ENCODE measurements at regions not wholly inside any gene's neighbourhood (a gene's known extent, or its start where the extent isn't known, plus 50 kb on each side); places are given as distances from the start of the nearest gene placed in this dataset.

DNA sequence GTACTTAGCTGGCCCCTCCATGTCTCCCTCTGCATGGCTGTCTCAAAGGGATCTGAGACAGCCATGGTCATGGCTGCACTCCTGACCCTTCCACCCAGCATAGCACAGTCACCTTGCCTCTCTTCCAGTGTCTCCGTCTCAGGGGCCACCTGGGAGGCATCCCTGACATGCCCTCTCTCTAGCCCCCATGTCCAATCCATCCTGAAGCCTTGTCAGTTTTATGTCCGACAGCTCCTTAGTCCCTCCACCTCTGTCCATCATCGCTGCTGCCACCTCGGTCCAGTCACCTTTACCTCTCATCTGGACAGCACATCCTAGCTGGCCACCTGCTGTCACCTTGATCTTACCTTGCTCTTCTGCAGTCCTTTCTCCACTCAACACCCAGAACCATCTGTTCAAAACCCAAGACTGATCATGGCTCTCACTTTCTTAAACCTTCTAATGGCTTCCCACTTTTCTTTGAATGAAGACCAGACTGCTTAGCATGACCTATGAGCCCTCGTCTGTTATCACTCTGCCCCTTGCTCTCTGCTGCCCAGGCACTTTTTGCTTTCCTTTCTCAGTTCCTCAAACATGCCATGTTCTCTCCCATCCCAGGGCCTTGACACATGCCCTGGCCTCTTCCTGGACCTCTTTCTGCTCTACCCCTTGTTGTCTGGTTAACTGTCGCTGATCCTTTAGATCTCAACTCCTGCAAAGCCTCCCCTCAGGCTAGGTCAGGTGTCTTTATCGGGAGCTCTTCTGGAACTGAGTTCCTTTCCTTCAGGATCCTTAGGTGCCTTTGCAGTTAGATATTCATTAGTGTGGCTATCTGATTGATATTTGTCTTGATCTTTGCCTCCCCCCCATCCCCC is 181.8 kb upstream of the PITX1 start:
- H3K36me3 ChIP-seq, result no peaks in the 10 kb centered on the region
- H3K4me3 ChIP-seq, result no peak overlapping the region
- H3K27me3 ChIP-seq, result no peaks in the 10 kb centered on the region
- 81 to 82% methylated on average over 7 of the region's 7 CpGs for WGBS, 2 donors
- H3K27ac ChIP-seq, result no peak overlapping the region
- no peak for DNase-seq (ENCODE audit: low spot score in 2 of 2)
- no peak for TF ChIP-seq POLR2A (IDR thresholded peaks at IDR 0.05)
- no peak for TF ChIP-seq EP300 (IDR thresholded peaks at IDR 0.05)
- TF ChIP-seq, protein P1, sequence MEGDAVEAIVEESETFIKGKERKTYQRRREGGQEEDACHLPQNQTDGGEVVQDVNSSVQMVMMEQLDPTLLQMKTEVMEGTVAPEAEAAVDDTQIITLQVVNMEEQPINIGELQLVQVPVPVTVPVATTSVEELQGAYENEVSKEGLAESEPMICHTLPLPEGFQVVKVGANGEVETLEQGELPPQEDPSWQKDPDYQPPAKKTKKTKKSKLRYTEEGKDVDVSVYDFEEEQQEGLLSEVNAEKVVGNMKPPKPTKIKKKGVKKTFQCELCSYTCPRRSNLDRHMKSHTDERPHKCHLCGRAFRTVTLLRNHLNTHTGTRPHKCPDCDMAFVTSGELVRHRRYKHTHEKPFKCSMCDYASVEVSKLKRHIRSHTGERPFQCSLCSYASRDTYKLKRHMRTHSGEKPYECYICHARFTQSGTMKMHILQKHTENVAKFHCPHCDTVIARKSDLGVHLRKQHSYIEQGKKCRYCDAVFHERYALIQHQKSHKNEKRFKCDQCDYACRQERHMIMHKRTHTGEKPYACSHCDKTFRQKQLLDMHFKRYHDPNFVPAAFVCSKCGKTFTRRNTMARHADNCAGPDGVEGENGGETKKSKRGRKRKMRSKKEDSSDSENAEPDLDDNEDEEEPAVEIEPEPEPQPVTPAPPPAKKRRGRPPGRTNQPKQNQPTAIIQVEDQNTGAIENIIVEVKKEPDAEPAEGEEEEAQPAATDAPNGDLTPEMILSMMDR (IDR thresholded peaks at IDR 0.05), result no peak
- no peaks in the 10 kb centered on the region for H3K4me1 ChIP-seq
- no peaks in the 10 kb centered on the region for H3K9me3 ChIP-seq

DNA sequence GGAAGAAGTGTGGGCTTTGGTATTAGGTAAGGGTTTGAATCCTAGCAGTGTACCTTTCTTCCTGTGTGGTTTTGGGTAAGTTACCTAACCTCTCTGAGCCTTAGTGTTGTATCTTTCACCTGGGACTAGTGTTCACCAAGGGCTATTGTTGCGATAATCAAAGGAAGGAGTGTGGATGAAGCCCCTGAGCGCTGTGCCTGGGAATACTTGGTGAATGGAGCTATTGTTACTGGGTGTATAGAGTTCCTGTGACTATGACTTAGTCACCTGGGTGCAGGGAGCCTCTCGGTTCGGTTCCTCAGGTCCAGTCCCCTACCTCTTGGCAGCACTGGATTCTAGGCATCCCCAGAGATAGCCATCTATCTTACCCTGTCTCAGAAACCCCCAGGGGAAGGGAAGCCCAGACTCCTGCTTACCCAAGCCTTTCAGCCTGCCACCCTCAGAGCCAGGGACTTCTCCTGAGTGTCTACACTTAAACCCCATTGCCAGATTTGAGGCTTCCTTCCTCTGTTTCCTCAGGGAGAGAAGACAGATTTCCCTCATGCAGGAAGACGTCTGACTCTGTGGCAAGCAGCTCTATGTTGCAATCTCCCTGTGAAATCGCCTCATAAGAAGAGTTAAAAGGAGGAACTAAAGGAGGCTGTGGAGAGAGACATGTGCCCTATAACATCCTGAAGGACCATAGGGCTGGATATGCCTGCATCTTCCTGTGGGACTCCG is 181.0 kb upstream of the PITX1 start:
- TF ChIP-seq EP300 (IDR thresholded peaks at IDR 0.05), result peak in 1 of 2 donors; percentile 59
- TF ChIP-seq, protein P1 (IDR thresholded peaks at IDR 0.05), result no peak
- no peaks in the 10 kb centered on the region for H3K27me3 ChIP-seq
- no peak overlapping the region for H3K27ac ChIP-seq
- no peaks in the 10 kb centered on the region for H3K9me3 ChIP-seq
- DNase-seq (ENCODE audit: low spot score in 2 of 2), result peak in 1 of 2 donors; percentile 41
- WGBS, 2 donors, result 67 to 72% methylated on average over 7 of the region's 7 CpGs
- no peaks in the 10 kb centered on the region for H3K4me1 ChIP-seq
- H3K4me3 ChIP-seq, result no peak overlapping the region
- no peaks in the 10 kb centered on the region for H3K36me3 ChIP-seq

DNA sequence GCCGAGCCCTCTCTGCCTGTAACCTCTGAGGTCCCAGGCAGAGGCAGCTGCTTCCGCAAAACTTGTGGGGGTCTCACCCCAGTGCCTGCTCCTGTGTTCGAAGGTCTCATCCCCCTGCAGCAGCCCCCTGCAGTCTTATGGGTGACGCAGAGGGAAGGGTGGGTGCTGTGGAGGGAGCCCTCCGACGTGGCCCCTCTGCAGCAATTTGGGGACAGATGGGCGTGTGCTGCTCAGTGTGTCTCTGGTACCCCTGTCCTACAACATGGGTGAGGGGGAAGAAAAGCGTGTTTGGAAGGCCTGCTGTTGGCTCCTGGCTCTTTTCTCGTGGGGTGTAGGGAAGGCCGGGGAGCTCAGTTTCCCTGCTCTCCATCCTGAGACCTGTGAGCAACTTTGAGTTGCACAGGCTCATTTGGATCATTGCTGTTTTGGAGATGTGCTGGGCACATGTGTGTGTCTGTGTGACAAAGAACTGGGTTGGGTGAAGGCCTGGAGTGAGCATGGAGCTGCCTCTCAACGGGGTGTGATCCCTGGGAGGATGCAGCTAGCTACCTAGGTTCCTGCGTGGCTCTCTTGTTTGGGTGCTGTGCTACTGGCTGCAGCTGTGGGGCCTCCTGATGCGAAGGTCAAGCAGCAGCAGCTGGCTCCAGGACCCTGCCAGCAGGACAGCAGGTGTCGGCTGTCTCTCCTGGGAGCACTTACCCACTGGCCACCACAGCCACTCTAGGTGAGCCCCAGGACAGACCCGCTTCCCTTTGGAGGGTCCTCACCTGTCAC is 179.6 kb upstream of the PITX1 start:
- no peak for DNase-seq (ENCODE audit: low spot score in 2 of 2)

DNA sequence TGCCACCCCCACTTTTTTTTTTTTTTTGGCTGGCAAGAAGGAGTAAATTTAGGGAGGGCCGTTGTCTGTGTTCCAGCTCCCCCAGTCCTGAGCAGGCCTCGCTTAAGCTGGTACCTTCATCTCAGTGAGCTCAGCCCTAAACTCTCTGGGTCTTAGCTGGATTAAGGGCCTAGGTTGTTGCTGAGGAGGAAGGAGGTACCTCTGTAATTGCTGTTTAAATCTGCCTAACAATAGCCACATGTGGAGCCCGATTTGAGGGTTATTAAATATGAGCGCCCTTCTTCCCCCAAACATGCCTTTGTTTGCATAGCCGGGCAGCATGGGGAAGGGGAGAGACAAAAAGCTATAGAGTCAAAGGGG is 179.0 kb upstream of the PITX1 start:
- Histone ChIP-seq H3K27me3 (no peaks in the 10 kb centered on the region), H3K27ac (no peak overlapping the region), H3K36me3 (no peaks in the 10 kb centered on the region), H3K4me1 (no peaks in the 10 kb centered on the region), H3K9me3 (no peaks in the 10 kb centered on the region), H3K4me3 (no peak overlapping the region)
- no peak for DNase-seq (ENCODE audit: low spot score in 2 of 2)
- WGBS, 2 donors, result 65 to 82% methylated on average over 5 of the region's 5 CpGs
- TF ChIP-seq, protein P1 (IDR thresholded peaks at IDR 0.05), result no peak
- TF ChIP-seq POLR2A (IDR thresholded peaks at IDR 0.05) (no peak), EP300 (IDR thresholded peaks at IDR 0.05) (no peak)

More for the DNA sequence above, 179.6 kb upstream of the PITX1 start:
- WGBS, 2 donors, result 84 to 88% methylated on average over 13 to 15 of the region's 15 CpGs
- Histone ChIP-seq H3K36me3 (no peaks in the 10 kb centered on the region), H3K27me3 (no peaks in the 10 kb centered on the region), H3K9me3 (no peaks in the 10 kb centered on the region), H3K4me1 (no peaks in the 10 kb centered on the region), H3K27ac (no peak overlapping the region), H3K4me3 (no peak overlapping the region)
- TF ChIP-seq, protein P1 (IDR thresholded peaks at IDR 0.05), result no peak
- no peak for TF ChIP-seq POLR2A (IDR thresholded peaks at IDR 0.05)
- TF ChIP-seq EP300 (IDR thresholded peaks at IDR 0.05), result no peak
